Panc1 (cell line): ENCODE measurements at regions not wholly inside any gene's neighbourhood (a gene's known extent, or its start where the extent isn't known, plus 50 kb on each side); places are given as distances from the start of the nearest gene placed in this dataset.

ENCODE experiments used
- ATAC-seq: fragments of 200-7000 bp; cut with Tn5 transposase; 2 replicates; pipeline ENCODE4 v1.9.1; 2020; ENCODE audit warnings: mild to moderate bottlenecking, moderate library complexity
- BruUV-seq: library from RNA; stranded (reverse); fragments of 400-500 nt; replicated peaks from 2 replicates; lab custom pipeline; 2021; lab: Mats Ljungman, UMichigan
- CTCF ChIA-PET: fragments of 300-600 bp; sonication (Branson Sonifier 250); formaldehyde crosslinking; loops from one replicate; lab custom pipeline; 2022; ENCODE audit warnings: antibody characterized with exemption; lab: Charles Lee
- POLR2A ChIA-PET: fragments of 300-600 bp; sonication (Branson Sonifier 250); formaldehyde crosslinking; loops from one replicate; lab custom pipeline; 2022; ENCODE audit warnings: antibody characterized with exemption; lab: Charles Lee
- DNase-seq: peaks from one replicate; pipeline ENCODE4 v3.0.0-alpha.2; 2010; ENCODE audit warnings: low read depth, low spot score
- H3K27ac ChIP-seq: 2 replicates; pipeline ENCODE4 v1.5.1; 2011; ENCODE audit warnings: mild to moderate bottlenecking, low read length, inconsistent platforms
- H3K27me3 ChIP-seq: fragments of 200-500 bp; sonication (Bioruptor generic); 2 replicates; pipeline ENCODE4 v1.6.0; 2014; ENCODE audit warnings: low read length, inconsistent platforms; ENCODE audit not compliant: control insufficient read depth, insufficient read depth
- H3K36me3 ChIP-seq: fragments of 200-500 bp; sonication (Bioruptor generic); 2 replicates; pipeline ENCODE4 v1.5.1; 2014; ENCODE audit warnings: inconsistent platforms, mild to moderate bottlenecking, low read length, moderate library complexity; ENCODE audit not compliant: control insufficient read depth, insufficient read depth
- H3K4me1 ChIP-seq: 2 replicates; pipeline ENCODE4 v1.5.1; 2011; ENCODE audit warnings: inconsistent platforms, mild to moderate bottlenecking, low read length, moderate library complexity; ENCODE audit not compliant: control insufficient read depth, insufficient read depth
- H3K4me3 ChIP-seq, 2 experiments: 2 replicates each; pipeline ENCODE4 v1.5.1; 2011 to 2012; ENCODE audit warnings: low read depth in 2 of 2, low read length in 2 of 2, mild to moderate bottlenecking in 2 of 2, inconsistent platforms in 1 of 2, moderate library complexity in 1 of 2
- H3K9me3 ChIP-seq: fragments of 200-500 bp; sonication (Bioruptor generic); 2 replicates; pipeline ENCODE4 v1.5.1; 2014; ENCODE audit warnings: low read depth, mild to moderate bottlenecking, inconsistent platforms, low read length, moderate library complexity; ENCODE audit not compliant: control insufficient read depth, insufficient read depth
- POLR2AphosphoS5 ChIP-seq: IDR thresholded peaks from 2 replicates; pipeline ENCODE4 v1.6.1; 2012; ENCODE audit warnings: mild to moderate bottlenecking, low read depth, low read length, moderate library complexity
- SIN3A ChIP-seq: IDR thresholded peaks from 2 replicates; pipeline ENCODE4 v1.6.1; 2012; ENCODE audit warnings: low read depth, mild to moderate bottlenecking, low read length, moderate library complexity, borderline replicate concordance; ENCODE audit not compliant: insufficient read depth
- TCF7L2 ChIP-seq: IDR thresholded peaks from 2 replicates; pipeline ENCODE4 v1.6.1; 2011; ENCODE audit warnings: mild to moderate bottlenecking, low read depth, low read length, inconsistent platforms
- in situ Hi-C: cut with HindIII; loops from 2 replicates; pipeline ENCODE4 v1.10.0; 2016; ENCODE audit warnings: low sequenced_read_pairs, low pct_unique_long_range_greater_than_20kb
- intact Hi-C: fragments of 100-400 bp; cut with micrococcal nuclease; formaldehyde crosslinking; loops from one replicate; pipeline ENCODE4 v1.10.0; 2022; ENCODE audit not compliant: unreplicated experiment
- TF ChIP-seq, protein P1 (sequence below), 2 experiments: IDR thresholded peaks; 2 replicates each; pipeline ENCODE4 v1.6.1; 2011 to 2012; ENCODE audit warnings: low read depth in 2 of 2, control low read depth in 1 of 2, low read length in 1 of 2, mild to moderate bottlenecking in 1 of 2, moderate library complexity in 1 of 2; ENCODE audit not compliant: insufficient read depth in 1 of 2
- TF ChIP-seq, protein P2 (sequence below): fragments of 450-650 bp; IDR thresholded peaks from 2 replicates; pipeline ENCODE4 v1.5.1; 2017; ENCODE audit warnings: mild to moderate bottlenecking

DNA sequence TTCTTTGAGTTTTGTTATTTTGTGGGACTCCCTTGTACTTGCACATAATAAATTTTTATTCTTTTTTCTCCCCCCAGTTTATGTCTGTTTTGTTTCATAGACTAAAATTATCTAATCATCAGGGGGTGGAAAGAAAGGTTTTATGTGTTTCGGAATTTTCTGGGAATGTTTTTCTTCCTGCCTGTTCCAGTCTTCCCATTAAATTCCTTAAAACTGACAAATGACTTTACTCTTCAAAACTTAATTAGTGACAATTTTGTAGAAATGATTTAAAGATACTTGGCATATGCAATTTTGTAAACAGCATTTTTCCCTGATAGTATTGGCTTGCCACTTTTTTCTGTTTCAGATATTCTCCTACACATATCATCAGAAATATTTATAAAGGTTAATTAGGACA is 1813.4 kb downstream of the PCDH9 start:
- no peak overlapping the region; the same call in 1 of the 2 replicates for H3K27ac ChIP-seq
- BruUV-seq, result no TSS peak
- H3K36me3 ChIP-seq, result no peaks in the 10 kb centered on the region
- in situ Hi-C loops, result no loop called here
- H3K9me3 ChIP-seq, result no peaks in the 10 kb centered on the region
- ChIA-PET POLR2A (no interaction called here), CTCF (no interaction called here)
- DNase-seq (no peak), ATAC-seq (no peak)
- no peak overlapping the region for H3K4me3 ChIP-seq
- no peaks in the 10 kb centered on the region for H3K4me1 ChIP-seq
- TF ChIP-seq, protein P1, sequence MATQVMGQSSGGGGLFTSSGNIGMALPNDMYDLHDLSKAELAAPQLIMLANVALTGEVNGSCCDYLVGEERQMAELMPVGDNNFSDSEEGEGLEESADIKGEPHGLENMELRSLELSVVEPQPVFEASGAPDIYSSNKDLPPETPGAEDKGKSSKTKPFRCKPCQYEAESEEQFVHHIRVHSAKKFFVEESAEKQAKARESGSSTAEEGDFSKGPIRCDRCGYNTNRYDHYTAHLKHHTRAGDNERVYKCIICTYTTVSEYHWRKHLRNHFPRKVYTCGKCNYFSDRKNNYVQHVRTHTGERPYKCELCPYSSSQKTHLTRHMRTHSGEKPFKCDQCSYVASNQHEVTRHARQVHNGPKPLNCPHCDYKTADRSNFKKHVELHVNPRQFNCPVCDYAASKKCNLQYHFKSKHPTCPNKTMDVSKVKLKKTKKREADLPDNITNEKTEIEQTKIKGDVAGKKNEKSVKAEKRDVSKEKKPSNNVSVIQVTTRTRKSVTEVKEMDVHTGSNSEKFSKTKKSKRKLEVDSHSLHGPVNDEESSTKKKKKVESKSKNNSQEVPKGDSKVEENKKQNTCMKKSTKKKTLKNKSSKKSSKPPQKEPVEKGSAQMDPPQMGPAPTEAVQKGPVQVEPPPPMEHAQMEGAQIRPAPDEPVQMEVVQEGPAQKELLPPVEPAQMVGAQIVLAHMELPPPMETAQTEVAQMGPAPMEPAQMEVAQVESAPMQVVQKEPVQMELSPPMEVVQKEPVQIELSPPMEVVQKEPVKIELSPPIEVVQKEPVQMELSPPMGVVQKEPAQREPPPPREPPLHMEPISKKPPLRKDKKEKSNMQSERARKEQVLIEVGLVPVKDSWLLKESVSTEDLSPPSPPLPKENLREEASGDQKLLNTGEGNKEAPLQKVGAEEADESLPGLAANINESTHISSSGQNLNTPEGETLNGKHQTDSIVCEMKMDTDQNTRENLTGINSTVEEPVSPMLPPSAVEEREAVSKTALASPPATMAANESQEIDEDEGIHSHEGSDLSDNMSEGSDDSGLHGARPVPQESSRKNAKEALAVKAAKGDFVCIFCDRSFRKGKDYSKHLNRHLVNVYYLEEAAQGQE (IDR thresholded peaks at IDR 0.05; ENCODE audit: insufficient read depth in 1 of 2, low read depth in 2 of 2, low read length in 1 of 2), result no peak
- TF ChIP-seq POLR2AphosphoS5 (no peak), SIN3A (no peak), TCF7L2 (no peak)
- TF ChIP-seq, protein P2, sequence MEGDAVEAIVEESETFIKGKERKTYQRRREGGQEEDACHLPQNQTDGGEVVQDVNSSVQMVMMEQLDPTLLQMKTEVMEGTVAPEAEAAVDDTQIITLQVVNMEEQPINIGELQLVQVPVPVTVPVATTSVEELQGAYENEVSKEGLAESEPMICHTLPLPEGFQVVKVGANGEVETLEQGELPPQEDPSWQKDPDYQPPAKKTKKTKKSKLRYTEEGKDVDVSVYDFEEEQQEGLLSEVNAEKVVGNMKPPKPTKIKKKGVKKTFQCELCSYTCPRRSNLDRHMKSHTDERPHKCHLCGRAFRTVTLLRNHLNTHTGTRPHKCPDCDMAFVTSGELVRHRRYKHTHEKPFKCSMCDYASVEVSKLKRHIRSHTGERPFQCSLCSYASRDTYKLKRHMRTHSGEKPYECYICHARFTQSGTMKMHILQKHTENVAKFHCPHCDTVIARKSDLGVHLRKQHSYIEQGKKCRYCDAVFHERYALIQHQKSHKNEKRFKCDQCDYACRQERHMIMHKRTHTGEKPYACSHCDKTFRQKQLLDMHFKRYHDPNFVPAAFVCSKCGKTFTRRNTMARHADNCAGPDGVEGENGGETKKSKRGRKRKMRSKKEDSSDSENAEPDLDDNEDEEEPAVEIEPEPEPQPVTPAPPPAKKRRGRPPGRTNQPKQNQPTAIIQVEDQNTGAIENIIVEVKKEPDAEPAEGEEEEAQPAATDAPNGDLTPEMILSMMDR, result no peak
- H3K27me3 ChIP-seq, result no peaks in the 10 kb centered on the region
- intact Hi-C loops, result no loop called here

DNA sequence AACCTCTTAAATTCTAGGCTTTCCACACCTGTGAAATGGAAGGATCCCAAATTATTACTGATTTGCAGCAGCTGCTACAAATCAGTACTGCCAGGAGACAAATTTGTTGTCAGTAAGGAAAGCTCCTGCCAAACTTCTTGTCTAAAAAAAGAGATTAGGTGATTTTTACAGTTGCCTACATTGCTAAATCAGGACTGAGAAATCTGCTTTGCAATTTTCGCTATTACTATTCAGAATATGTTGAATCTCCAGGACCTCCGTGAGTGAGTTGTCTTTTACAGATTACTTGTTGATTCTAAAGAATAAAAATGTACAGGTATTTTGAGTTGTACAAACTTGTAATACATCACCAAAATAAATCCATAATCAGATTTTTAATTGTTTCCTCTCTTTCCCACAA is 1815.9 kb downstream of the PCDH9 start:
- ATAC-seq (no peak), DNase-seq (no peak)
- intact Hi-C loops, result no loop called here
- POLR2A ChIA-PET, result no interaction called here
- TF ChIP-seq, protein P2, result no peak
- TF ChIP-seq TCF7L2 (no peak), SIN3A (no peak), POLR2AphosphoS5 (no peak)
- TF ChIP-seq, protein P1 (IDR thresholded peaks at IDR 0.05; ENCODE audit: insufficient read depth in 1 of 2, low read depth in 2 of 2, low read length in 1 of 2), result no peak
- CTCF ChIA-PET, result no interaction called here
- H3K9me3 ChIP-seq, result no peaks in the 10 kb centered on the region
- BruUV-seq, result no TSS peak
- no peaks in the 10 kb centered on the region for H3K36me3 ChIP-seq
- H3K27me3 ChIP-seq, result no peaks in the 10 kb centered on the region
- no peak overlapping the region for H3K27ac ChIP-seq
- no peak overlapping the region for H3K4me3 ChIP-seq
- in situ Hi-C loops, result no loop called here
- H3K4me1 ChIP-seq, result no peaks in the 10 kb centered on the region
